ENCODE measurements at regions not wholly inside any gene's neighbourhood (a gene's known extent, or its start where the extent isn't known, plus 50 kb on each side); places are given as distances from the start of the nearest gene placed in this dataset.

DNA sequence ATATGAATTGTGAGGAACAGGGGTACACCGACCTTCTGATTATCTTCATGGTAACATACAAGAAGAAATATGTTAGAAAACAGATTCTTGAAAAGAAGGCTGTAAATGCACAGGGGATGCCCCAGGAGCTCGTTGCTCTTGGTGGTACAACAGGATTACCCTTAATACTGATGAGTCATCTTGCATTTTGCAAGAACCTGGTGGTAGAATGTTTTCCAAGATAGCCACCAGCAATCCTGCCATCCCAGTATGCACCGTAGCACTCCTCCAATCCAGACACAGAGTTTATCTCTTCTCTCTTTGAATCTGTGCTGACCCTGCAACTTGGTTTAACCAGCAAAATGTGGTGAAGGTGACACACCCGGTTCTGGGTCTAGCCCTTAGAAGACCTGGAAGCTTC lies 238.3 kb downstream of the EN1 start:
- TF ChIP-seq, protein P1, sequence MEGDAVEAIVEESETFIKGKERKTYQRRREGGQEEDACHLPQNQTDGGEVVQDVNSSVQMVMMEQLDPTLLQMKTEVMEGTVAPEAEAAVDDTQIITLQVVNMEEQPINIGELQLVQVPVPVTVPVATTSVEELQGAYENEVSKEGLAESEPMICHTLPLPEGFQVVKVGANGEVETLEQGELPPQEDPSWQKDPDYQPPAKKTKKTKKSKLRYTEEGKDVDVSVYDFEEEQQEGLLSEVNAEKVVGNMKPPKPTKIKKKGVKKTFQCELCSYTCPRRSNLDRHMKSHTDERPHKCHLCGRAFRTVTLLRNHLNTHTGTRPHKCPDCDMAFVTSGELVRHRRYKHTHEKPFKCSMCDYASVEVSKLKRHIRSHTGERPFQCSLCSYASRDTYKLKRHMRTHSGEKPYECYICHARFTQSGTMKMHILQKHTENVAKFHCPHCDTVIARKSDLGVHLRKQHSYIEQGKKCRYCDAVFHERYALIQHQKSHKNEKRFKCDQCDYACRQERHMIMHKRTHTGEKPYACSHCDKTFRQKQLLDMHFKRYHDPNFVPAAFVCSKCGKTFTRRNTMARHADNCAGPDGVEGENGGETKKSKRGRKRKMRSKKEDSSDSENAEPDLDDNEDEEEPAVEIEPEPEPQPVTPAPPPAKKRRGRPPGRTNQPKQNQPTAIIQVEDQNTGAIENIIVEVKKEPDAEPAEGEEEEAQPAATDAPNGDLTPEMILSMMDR (IDR thresholded peaks at IDR 0.05) = no peak
- TF ChIP-seq MXD4 (CRISPR knock-in tag; IDR thresholded peaks at IDR 0.05; ENCODE audit: borderline replicate concordance) (no peak), NFE2L1 (CRISPR knock-in tag; IDR thresholded peaks at IDR 0.05) (no peak), KAT7 (CRISPR knock-in tag; IDR thresholded peaks at IDR 0.05; ENCODE audit: borderline replicate concordance) (no peak), ZNF121 (CRISPR knock-in tag; IDR thresholded peaks at IDR 0.05) (no peak), ELF4 (CRISPR knock-in tag; IDR thresholded peaks at IDR 0.05; ENCODE audit: low read depth) (no peak), FOXK1 (CRISPR knock-in tag; IDR thresholded peaks at IDR 0.05) (no peak)
- TF ChIP-seq, protein P2, sequence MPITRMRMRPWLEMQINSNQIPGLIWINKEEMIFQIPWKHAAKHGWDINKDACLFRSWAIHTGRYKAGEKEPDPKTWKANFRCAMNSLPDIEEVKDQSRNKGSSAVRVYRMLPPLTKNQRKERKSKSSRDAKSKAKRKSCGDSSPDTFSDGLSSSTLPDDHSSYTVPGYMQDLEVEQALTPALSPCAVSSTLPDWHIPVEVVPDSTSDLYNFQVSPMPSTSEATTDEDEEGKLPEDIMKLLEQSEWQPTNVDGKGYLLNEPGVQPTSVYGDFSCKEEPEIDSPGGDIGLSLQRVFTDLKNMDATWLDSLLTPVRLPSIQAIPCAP (CRISPR knock-in tag; IDR thresholded peaks at IDR 0.05) = no peak
- TF ChIP-seq, protein P3, sequence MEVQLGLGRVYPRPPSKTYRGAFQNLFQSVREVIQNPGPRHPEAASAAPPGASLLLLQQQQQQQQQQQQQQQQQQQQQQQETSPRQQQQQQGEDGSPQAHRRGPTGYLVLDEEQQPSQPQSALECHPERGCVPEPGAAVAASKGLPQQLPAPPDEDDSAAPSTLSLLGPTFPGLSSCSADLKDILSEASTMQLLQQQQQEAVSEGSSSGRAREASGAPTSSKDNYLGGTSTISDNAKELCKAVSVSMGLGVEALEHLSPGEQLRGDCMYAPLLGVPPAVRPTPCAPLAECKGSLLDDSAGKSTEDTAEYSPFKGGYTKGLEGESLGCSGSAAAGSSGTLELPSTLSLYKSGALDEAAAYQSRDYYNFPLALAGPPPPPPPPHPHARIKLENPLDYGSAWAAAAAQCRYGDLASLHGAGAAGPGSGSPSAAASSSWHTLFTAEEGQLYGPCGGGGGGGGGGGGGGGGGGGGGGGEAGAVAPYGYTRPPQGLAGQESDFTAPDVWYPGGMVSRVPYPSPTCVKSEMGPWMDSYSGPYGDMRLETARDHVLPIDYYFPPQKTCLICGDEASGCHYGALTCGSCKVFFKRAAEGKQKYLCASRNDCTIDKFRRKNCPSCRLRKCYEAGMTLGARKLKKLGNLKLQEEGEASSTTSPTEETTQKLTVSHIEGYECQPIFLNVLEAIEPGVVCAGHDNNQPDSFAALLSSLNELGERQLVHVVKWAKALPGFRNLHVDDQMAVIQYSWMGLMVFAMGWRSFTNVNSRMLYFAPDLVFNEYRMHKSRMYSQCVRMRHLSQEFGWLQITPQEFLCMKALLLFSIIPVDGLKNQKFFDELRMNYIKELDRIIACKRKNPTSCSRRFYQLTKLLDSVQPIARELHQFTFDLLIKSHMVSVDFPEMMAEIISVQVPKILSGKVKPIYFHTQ (CRISPR knock-in tag; IDR thresholded peaks at IDR 0.05) = no peak

All from WTC11 (cell line).